Nephron (organoid): ENCODE measurements at regions not wholly inside any gene's neighbourhood (a gene's known extent, or its start where the extent isn't known, plus 50 kb on each side); places are given as distances from the start of the nearest gene placed in this dataset.

Source experiments
- H3K27ac Mint-ChIP-seq, 3 experiments: 2 replicates each; pipeline ENCODE4 v1.8.0; 2020; ENCODE audit warnings: mixed read lengths in 3 of 3, mild to moderate bottlenecking in 2 of 3, moderate library complexity in 1 of 3
- H3K27me3 Mint-ChIP-seq: 2 replicates; pipeline ENCODE4 v1.8.0; 2021; ENCODE audit warnings: low read depth, mild to moderate bottlenecking, moderate library complexity, mixed read lengths
- H3K36me3 Mint-ChIP-seq: 2 replicates; pipeline ENCODE4 v1.8.0; 2020; ENCODE audit warnings: low read depth, mixed read lengths
- H3K4me1 Mint-ChIP-seq: 2 replicates; pipeline ENCODE4 v1.8.0; 2020; ENCODE audit warnings: mixed read lengths
- H3K4me3 Mint-ChIP-seq, 3 experiments: 2 replicates each; pipeline ENCODE4 v1.8.0; 2020; ENCODE audit warnings: mild to moderate bottlenecking in 3 of 3, mixed read lengths in 3 of 3, moderate library complexity in 2 of 3
- H3K9me3 Mint-ChIP-seq: 2 replicates; pipeline ENCODE4 v1.8.0; 2020; ENCODE audit warnings: mixed read lengths
- TF ChIP-seq, protein P1 (sequence below), 3 experiments: fragments of 200-600 bp; sonication (generic); IDR thresholded peaks; one replicate each; pipeline ENCODE4 v1.5.0; 2021; ENCODE audit warnings: antibody characterized with exemption in 3 of 3; ENCODE audit not compliant: unreplicated experiment in 3 of 3

DNA sequence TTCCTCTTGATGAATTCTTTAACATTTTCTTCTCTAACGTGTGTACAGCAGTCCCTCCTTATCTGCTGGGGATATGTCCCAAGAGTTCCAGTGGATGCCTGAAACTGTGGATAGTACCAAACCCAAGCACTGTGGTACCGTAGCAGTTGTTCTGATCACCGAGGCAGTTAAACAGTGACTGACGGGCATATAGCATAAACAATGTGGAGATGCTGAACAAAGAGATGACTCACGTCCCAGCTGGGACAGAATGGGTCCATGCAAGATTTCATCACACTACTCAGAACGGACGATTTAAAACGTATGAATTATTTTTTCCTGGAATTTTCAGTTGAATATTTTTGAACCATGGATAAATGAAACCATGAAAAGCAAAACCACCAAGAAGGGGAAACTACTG is 54.5 kb upstream of the SPAG16 start:
- Mint-ChIP-seq H3K4me1 (no peaks in the 10 kb centered on the region), H3K4me3 (no peak overlapping the region), H3K36me3 (no peaks in the 10 kb centered on the region), H3K9me3 (no peaks in the 10 kb centered on the region), H3K27ac (no peak overlapping the region), H3K27me3 (peaks cover 8% of the 10 kb centered on the region)
- TF ChIP-seq, protein P1, sequence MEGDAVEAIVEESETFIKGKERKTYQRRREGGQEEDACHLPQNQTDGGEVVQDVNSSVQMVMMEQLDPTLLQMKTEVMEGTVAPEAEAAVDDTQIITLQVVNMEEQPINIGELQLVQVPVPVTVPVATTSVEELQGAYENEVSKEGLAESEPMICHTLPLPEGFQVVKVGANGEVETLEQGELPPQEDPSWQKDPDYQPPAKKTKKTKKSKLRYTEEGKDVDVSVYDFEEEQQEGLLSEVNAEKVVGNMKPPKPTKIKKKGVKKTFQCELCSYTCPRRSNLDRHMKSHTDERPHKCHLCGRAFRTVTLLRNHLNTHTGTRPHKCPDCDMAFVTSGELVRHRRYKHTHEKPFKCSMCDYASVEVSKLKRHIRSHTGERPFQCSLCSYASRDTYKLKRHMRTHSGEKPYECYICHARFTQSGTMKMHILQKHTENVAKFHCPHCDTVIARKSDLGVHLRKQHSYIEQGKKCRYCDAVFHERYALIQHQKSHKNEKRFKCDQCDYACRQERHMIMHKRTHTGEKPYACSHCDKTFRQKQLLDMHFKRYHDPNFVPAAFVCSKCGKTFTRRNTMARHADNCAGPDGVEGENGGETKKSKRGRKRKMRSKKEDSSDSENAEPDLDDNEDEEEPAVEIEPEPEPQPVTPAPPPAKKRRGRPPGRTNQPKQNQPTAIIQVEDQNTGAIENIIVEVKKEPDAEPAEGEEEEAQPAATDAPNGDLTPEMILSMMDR (IDR thresholded peaks at IDR 0.05; ENCODE audit: unreplicated experiment in 3 of 3), result no peak

DNA sequence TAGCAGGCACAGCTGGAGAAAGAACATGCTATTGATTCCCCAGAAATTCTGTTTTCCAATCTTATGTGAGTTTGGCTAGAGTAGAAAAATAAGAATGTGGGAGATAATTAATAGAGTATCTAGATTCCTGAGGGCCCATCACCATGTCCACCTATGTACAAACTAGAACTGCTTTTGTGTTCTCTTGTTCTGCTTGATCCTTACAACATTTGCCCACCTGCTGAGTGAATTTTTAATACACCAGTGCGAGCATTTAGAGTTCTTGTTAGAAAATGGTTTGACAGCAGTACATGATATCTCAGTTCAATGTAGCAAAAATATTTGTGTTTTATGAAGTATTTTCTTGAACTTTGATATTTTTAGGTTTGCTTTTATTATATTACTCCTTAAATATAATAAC is 52.3 kb upstream of the SPAG16 start:
- TF ChIP-seq, protein P1 (IDR thresholded peaks at IDR 0.05; ENCODE audit: unreplicated experiment in 3 of 3), result no peak
- H3K4me3 Mint-ChIP-seq, result no peak overlapping the region
- H3K9me3 Mint-ChIP-seq, result no peaks in the 10 kb centered on the region
- H3K4me1 Mint-ChIP-seq, result no peaks in the 10 kb centered on the region
- no peaks in the 10 kb centered on the region for H3K36me3 Mint-ChIP-seq
- peaks cover 8% of the 10 kb centered on the region for H3K27me3 Mint-ChIP-seq
- no peak overlapping the region for H3K27ac Mint-ChIP-seq

DNA sequence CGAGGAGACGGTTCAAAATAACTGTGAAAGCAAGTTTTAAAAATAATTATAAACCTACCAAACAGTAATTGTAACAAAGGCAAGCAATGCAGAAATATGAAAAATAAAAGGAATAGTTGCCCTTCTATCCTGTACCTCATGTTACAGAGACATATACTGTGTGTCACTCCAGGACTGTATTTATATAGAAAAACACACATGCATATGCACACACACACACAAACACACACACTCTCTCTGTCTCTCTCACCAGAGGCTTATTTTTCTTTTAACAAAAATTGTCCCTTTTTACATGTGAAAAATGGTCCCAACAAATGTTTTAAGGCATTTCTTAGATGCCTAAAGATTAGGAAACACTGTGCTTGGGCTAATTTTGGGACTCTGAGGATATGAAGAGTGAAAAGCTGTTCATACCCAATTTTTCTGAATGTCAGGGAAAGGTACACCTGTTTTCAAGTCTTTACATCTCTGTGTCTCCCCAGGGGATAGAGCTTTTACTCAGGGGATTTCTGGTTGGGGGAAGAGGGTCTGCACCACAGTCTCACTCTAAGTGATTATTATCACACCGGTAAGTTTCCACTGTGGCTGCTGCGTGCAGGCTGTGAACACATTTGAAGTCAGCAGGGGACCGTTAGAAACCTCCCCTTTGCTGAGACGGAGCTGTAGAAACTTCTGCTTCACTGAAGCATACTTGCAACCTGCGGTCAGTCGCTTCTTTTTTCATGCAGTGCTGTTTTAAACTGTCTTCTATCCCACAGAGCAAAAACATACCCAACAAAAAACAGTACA is 51.4 kb upstream of the SPAG16 start:
- H3K36me3 Mint-ChIP-seq, result no peaks in the 10 kb centered on the region
- peaks cover 8% of the 10 kb centered on the region for H3K27me3 Mint-ChIP-seq
- H3K27ac Mint-ChIP-seq, result no peak overlapping the region
- H3K4me3 Mint-ChIP-seq, result no peak overlapping the region
- H3K9me3 Mint-ChIP-seq, result no peaks in the 10 kb centered on the region
- no peaks in the 10 kb centered on the region for H3K4me1 Mint-ChIP-seq
- TF ChIP-seq, protein P1 (IDR thresholded peaks at IDR 0.05; ENCODE audit: unreplicated experiment in 3 of 3), result no peak

DNA sequence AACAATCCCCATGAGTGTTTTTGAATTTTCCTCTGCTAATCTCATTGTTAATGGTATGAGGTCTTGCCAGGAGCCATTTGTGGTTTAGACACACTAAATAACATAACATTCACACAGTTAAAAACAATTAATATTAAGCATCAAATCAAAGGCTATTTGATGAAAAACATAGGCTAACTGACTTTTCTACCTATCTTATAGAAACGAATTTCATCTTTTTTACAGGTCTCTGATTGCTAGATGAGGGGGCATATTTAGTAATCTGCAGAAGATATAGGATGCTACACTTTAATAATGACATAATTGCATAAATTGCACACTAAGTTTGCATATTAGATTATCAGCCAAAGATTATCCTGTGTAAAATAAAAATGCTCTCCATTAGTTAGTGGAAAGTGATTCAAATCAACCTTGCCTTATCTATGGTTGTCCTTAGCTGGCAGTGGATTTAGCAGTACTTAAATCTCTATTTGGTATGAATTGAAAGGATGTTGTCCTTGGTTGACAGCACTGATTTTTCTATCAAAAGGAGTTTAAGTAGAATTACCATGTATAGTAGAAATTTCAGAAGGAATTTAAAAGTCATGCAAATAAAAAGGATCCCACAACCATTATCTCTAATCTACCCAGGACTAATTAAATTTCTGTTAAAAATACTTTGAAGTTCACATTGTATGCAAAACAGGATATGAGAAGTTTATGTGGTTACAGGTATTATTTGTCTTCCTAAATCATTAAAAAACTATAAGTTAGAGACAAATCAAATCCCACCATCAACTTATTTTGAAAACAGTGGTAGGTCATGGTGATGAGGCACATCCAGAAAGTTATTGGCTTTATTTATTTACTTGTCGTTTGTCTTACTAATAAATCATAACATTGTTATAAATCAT is 50.6 kb upstream of the SPAG16 start:
- TF ChIP-seq, protein P1 (IDR thresholded peaks at IDR 0.05; ENCODE audit: unreplicated experiment in 3 of 3), result no peak
- Mint-ChIP-seq H3K27me3 (peaks cover 8% of the 10 kb centered on the region), H3K27ac (no peak overlapping the region), H3K9me3 (no peaks in the 10 kb centered on the region), H3K4me3 (no peak overlapping the region), H3K36me3 (no peaks in the 10 kb centered on the region), H3K4me1 (peaks cover 3% of the 10 kb centered on the region)
